K562 (cell line): ENCODE measurements at regions not wholly inside any gene's neighbourhood (a gene's known extent, or its start where the extent isn't known, plus 50 kb on each side); places are given as distances from the start of the nearest gene placed in this dataset.

Source experiments
- ATAC-seq: fragments of 200-7000 bp; cut with Tn5 transposase; 3 replicates; pipeline ENCODE4 v1.9.1; 2020; ENCODE audit warnings: moderate library complexity
- BruUV-seq: library from RNA; stranded (reverse); fragments of 400-500 nt; replicated peaks from 2 replicates; lab custom pipeline; 2021; lab: Mats Ljungman, UMichigan
- CTCF ChIA-PET: fragments of 300-600 bp; formaldehyde crosslinking; extraction: SDS; loops from one replicate; lab custom pipeline; 2021; ENCODE audit warnings: low intra/inter-chr PET ratio; lab: Yijun Ruan, JAX
- POLR2A ChIA-PET: fragments of 300-600, 350-650 bp; sonication (Branson Sonifier 250); formaldehyde crosslinking; extraction: SDS; loops from one replicate; lab custom pipeline; 2021; ENCODE audit warnings: antibody characterized with exemption, inconsistent platforms; lab: Yijun Ruan, JAX
- DNase-seq, 4 experiments: peaks; one replicate each; pipeline versions ENCODE4 v3.0.0 to v3.0.0-alpha.2; 2011 to 2018; ENCODE audit warnings: low spot score in 3 of 4, mixed read lengths in 3 of 4; ENCODE audit errors: extremely low read depth in 1 of 4
- FAIRE-seq: peaks from 2 replicates; lab custom pipeline; 2011; peaks lifted over from hg19 to GRCh38; lab: Jason Lieb, UNC
- H2AFZ ChIP-seq: 2 replicates; pipeline ENCODE4 v1.6.0; 2011; ENCODE audit warnings: low read depth, low read length, control low read depth, inconsistent platforms
- H3K27ac ChIP-seq: fragments of 200-600 bp; 3 replicates; pipeline ENCODE4 v1.8.0; 2011; ENCODE audit warnings: low read depth, mild to moderate bottlenecking, control low read depth, inconsistent platforms, low read length, moderate library complexity, mixed read lengths; ENCODE audit errors: extremely low read depth
- H3K27me3 ChIP-seq, 2 experiments: fragments of 300-600 bp in 1 of 2; 2 replicates in 1 of 2; 3 replicates in 1 of 2; pipeline versions ENCODE4 v1.6.0 to v1.8.0; 2011; ENCODE audit warnings: inconsistent platforms in 2 of 2, low read length in 2 of 2, mild to moderate bottlenecking in 1 of 2, mixed read lengths in 1 of 2, moderate library complexity in 1 of 2; ENCODE audit not compliant: control insufficient read depth in 2 of 2, insufficient read depth in 2 of 2
- H3K36me3 ChIP-seq: fragments of 300-600 bp; 3 replicates; pipeline ENCODE4 v1.8.0; 2011; ENCODE audit warnings: mild to moderate bottlenecking, low read length, inconsistent platforms; ENCODE audit not compliant: control insufficient read depth, insufficient read depth
- H3K4me1 ChIP-seq, 2 experiments: fragments of 200-600 bp in 1 of 2; replicated peaks in 1 of 2; 2 replicates in 1 of 2; 3 replicates in 1 of 2; pipeline versions ENCODE4 v1.5.1 to v1.8.0; 2011; ENCODE audit warnings: inconsistent platforms in 2 of 2, low read length in 2 of 2, mild to moderate bottlenecking in 1 of 2, mixed read lengths in 1 of 2, moderate library complexity in 1 of 2; ENCODE audit not compliant: control insufficient read depth in 2 of 2, insufficient read depth in 2 of 2
- H3K4me2 ChIP-seq: 2 replicates; pipeline ENCODE4 v1.6.1; 2011; ENCODE audit warnings: low read length, control low read depth, inconsistent platforms, mixed read lengths; ENCODE audit not compliant: insufficient read depth
- H3K4me3 ChIP-seq: fragments of 200-600 bp; sonication (generic), shearing (Covaris generic); 2 replicates; pipeline ENCODE4 v1.5.1; 2016; ENCODE audit warnings: control low read depth, inconsistent platforms
- H3K79me2 ChIP-seq: fragments of 200-600 bp; 3 replicates; pipeline ENCODE4 v1.8.0; 2011; ENCODE audit warnings: low read length, inconsistent platforms; ENCODE audit not compliant: control insufficient read depth, insufficient read depth
- H3K9ac ChIP-seq, 2 experiments: 2 replicates each; pipeline versions ENCODE4 v1.6.0 to v1.6.1; 2011; ENCODE audit warnings: low read depth in 2 of 2, low read length in 2 of 2, control low read depth in 1 of 2, inconsistent platforms in 1 of 2, mild to moderate bottlenecking in 1 of 2, mixed read lengths in 1 of 2; ENCODE audit not compliant: insufficient read depth in 1 of 2
- H3K9me1 ChIP-seq: one replicate; pipeline ENCODE4 v1.6.0; 2011; ENCODE audit warnings: inconsistent platforms, mild to moderate bottlenecking, low read length, moderate library complexity; ENCODE audit not compliant: control insufficient read depth, insufficient read depth
- H3K9me3 ChIP-seq: replicated peaks from 2 replicates; pipeline ENCODE4 v1.5.1; 2011; ENCODE audit warnings: low read depth, low read length, inconsistent platforms; ENCODE audit not compliant: control insufficient read depth, insufficient read depth
- H4K20me1 ChIP-seq: replicated peaks from 2 replicates; pipeline ENCODE4 v1.6.1; 2011; ENCODE audit warnings: low read length, inconsistent platforms, mixed read lengths; ENCODE audit not compliant: control insufficient read depth, insufficient read depth
- BRD4 ChIP-seq: fragments of 200-600 bp; sonication (generic); IDR thresholded peaks from 2 replicates; pipeline ENCODE4 v1.6.1; 2017; ENCODE audit warnings: inconsistent platforms
- CBFB ChIP-seq: sonication (generic); formaldehyde crosslinking; IDR thresholded peaks from 2 replicates; pipeline ENCODE4 v1.4.0; 2020; ENCODE audit warnings: mild to moderate bottlenecking, missing genetic modification reagents
- CTCFL ChIP-seq: IDR thresholded peaks from 2 replicates; pipeline ENCODE4 v1.6.1; 2011; ENCODE audit warnings: borderline replicate concordance, low read depth, mild to moderate bottlenecking, moderate library complexity, low read length; ENCODE audit not compliant: insufficient read depth, poor library complexity, severe bottlenecking
- KAT8 ChIP-seq: fragments of 450-650 bp; IDR thresholded peaks from 2 replicates; pipeline ENCODE4 v1.6.1; 2016; ENCODE audit warnings: low read depth, mild to moderate bottlenecking
- KLF13 ChIP-seq: fragments of 450-650 bp; IDR thresholded peaks from 2 replicates; pipeline ENCODE4 v1.6.1; 2016; ENCODE audit warnings: missing genetic modification characterization, low read depth, mild to moderate bottlenecking, missing compliant biosample characterization, moderate library complexity, borderline replicate concordance
- KLF16 ChIP-seq: IDR thresholded peaks from 2 replicates; pipeline ENCODE4 v1.6.1; 2016; ENCODE audit warnings: antibody characterized with exemption
- MITF ChIP-seq: IDR thresholded peaks from 2 replicates; pipeline ENCODE4 v1.6.1; 2014; ENCODE audit warnings: antibody characterized with exemption
- RBM39 ChIP-seq: fragments of 200-400 bp; formaldehyde crosslinking; optimal IDR thresholded peaks from 2 replicates; pipeline ENCODE3; 2018; ENCODE audit warnings: low read depth, low read length
- TAF7 ChIP-seq: fragments of 450-650 bp; IDR thresholded peaks from 2 replicates; pipeline ENCODE4 v1.6.1; 2016; ENCODE audit warnings: missing genetic modification characterization, missing compliant biosample characterization
- TCF15 ChIP-seq: fragments of 250-450 bp; sonication (Bioruptor Pico); IDR thresholded peaks from 2 replicates; pipeline ENCODE4 v1.8.0; 2022; ENCODE audit warnings: moderate library complexity, mild to moderate bottlenecking, inconsistent platforms
- ZC3H11A ChIP-seq: IDR thresholded peaks from 2 replicates; pipeline ENCODE4 v1.6.1; 2012; ENCODE audit warnings: low read depth, low read length, improper control_type of control experiment
- ZMIZ1 ChIP-seq, 2 experiments: fragments of 150-350 bp in 1 of 2; IDR thresholded peaks; 2 replicates each; pipeline ENCODE4 v1.6.1; 2012 to 2016; ENCODE audit warnings: low read depth in 2 of 2, low read length in 2 of 2, mild to moderate bottlenecking in 1 of 2, moderate library complexity in 1 of 2
- ZNF79 ChIP-seq: fragments of 250-450 bp; sonication (Bioruptor Pico); IDR thresholded peaks from 2 replicates; pipeline ENCODE4 v1.4.0; 2020; ENCODE audit warnings: low read depth, mild to moderate bottlenecking, moderate library complexity
- WGBS: fragments of 100-300 bp; shearing (Covaris generic); methylation state at CpG from one replicate; pipeline ENCODE4 v1.1.6; 2016; ENCODE audit warnings: low coverage, mixed read lengths; ENCODE audit not compliant: insufficient coverage; ENCODE audit errors: missing lambda C conversion rate; 5-methylcytosine and 5-hydroxymethylcytosine counted together
- in situ Hi-C: fragments of 300-500 bp; cut with MboI; formaldehyde crosslinking; loops from 4 replicates; pipeline ENCODE4 v1.15.0; 2018; ENCODE audit warnings: inconsistent platforms, mixed read lengths
- intact Hi-C: fragments of 100-400 bp; cut with micrococcal nuclease; formaldehyde crosslinking; loops from 2 replicates; pipeline ENCODE4 v1.14.2; 2022

- no peak for DNase-seq
- ChIA-PET POLR2A (no interaction called here), CTCF (no interaction called here)
- H3K4me2 ChIP-seq, result no peak overlapping the region
- no peaks in the 10 kb centered on the region for H4K20me1 ChIP-seq
- intact Hi-C loops, result no loop called here
- H3K79me2 ChIP-seq, result no peaks in the 10 kb centered on the region
- no peaks in the 10 kb centered on the region for H3K9me1 ChIP-seq
- no peaks in the 10 kb centered on the region for H3K36me3 ChIP-seq
- H2AFZ ChIP-seq, result no peak overlapping the region
- in situ Hi-C loops, result no loop called here
- H3K27me3 ChIP-seq, result no peaks in the 10 kb centered on the region
- H3K9me3 ChIP-seq, result no peaks in the 10 kb centered on the region
- WGBS, result 0% methylated on average over 2 of the region's 2 CpGs
- no peaks in the 10 kb centered on the region for H3K4me1 ChIP-seq
- no TSS peak for BruUV-seq
- no peak for FAIRE-seq
- no peak overlapping the region for H3K9ac ChIP-seq
- H3K4me3 ChIP-seq, result no peak overlapping the region
- ATAC-seq, result no peak
- H3K27ac ChIP-seq, result no peak overlapping the region
- TF ChIP-seq MITF, result no peak
- no peak for TF ChIP-seq CTCFL
- TF ChIP-seq RBM39, result no peak
- TF ChIP-seq TCF15 (CRISPR knock-in tag), result no peak
- TF ChIP-seq ZMIZ1 (IDR thresholded peaks at IDR 0.05; ENCODE audit: low read depth in 2 of 2, low read length in 2 of 2), result no peak
- TF ChIP-seq CBFB (CRISPR knock-in tag), result no peak
- TF ChIP-seq KLF16, result no peak
- TF ChIP-seq BRD4, result no peak
- TF ChIP-seq ZNF79, result no peak
- TF ChIP-seq ZC3H11A, result no peak
- no peak for TF ChIP-seq KAT8
- no peak for TF ChIP-seq KLF13 (tag)
- TF ChIP-seq TAF7 (tag), result no peak
These were observed 533.7 kb downstream of the TDRD15 start for GRCh38 chr2:21657445-21657844.
